ENCODE measurements at regions not wholly inside any gene's neighbourhood (a gene's known extent, or its start where the extent isn't known, plus 50 kb on each side); places are given as distances from the start of the nearest gene placed in this dataset.

- no peak for DNase-seq
These were observed 51.9 kb upstream of the PICALM start for GRCh38 chr11:86120807-86121206.

GRCh38 chr11:86119906-86120305 is 51.0 kb upstream of the PICALM start:
- DNase-seq = no peak

DNA sequence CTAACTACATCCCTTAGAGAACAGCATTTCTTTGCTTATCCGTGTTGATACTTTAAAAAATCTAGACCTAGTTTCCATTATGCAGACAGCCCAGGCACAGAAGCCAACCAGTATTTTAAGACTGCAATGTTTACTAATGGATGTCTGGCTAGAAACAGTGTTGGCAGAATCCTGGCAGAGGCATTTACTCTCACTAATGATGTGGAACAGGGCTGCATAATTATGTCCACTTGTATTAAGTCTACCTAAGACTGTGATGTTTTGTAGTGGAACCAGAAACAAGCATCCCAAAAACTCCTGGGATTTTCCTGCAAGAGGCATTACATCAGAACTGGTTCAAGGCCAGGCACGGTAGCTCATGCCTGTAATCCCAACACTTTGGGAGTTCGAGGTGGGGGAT is 50.2 kb upstream of the PICALM start:
- peak in 5 of 56 donors; percentile 4 to 18 (median 15) for DNase-seq
